K562 (cell line): ENCODE measurements at regions not wholly inside any gene's neighbourhood (a gene's known extent, or its start where the extent isn't known, plus 50 kb on each side); places are given as distances from the start of the nearest gene placed in this dataset.

Experiments used
- ATAC-seq: fragments of 200-7000 bp; cut with Tn5 transposase; 3 replicates; pipeline ENCODE4 v1.9.1; 2020; ENCODE audit warnings: moderate library complexity
- BruUV-seq: library from RNA; stranded (reverse); fragments of 400-500 nt; replicated peaks from 2 replicates; lab custom pipeline; 2021; lab: Mats Ljungman, UMichigan
- CTCF ChIA-PET: fragments of 300-600 bp; formaldehyde crosslinking; extraction: SDS; loops from one replicate; lab custom pipeline; 2021; ENCODE audit warnings: low intra/inter-chr PET ratio; lab: Yijun Ruan, JAX
- POLR2A ChIA-PET: fragments of 300-600, 350-650 bp; sonication (Branson Sonifier 250); formaldehyde crosslinking; extraction: SDS; loops from one replicate; lab custom pipeline; 2021; ENCODE audit warnings: antibody characterized with exemption, inconsistent platforms; lab: Yijun Ruan, JAX
- DNase-seq, 4 experiments: peaks; one replicate each; pipeline versions ENCODE4 v3.0.0 to v3.0.0-alpha.2; 2011 to 2018; ENCODE audit warnings: low spot score in 3 of 4, mixed read lengths in 3 of 4; ENCODE audit errors: extremely low read depth in 1 of 4
- FAIRE-seq: peaks from 2 replicates; lab custom pipeline; 2011; peaks lifted over from hg19 to GRCh38; lab: Jason Lieb, UNC
- H2AFZ ChIP-seq: 2 replicates; pipeline ENCODE4 v1.6.0; 2011; ENCODE audit warnings: low read depth, low read length, control low read depth, inconsistent platforms
- H3K27ac ChIP-seq: fragments of 200-600 bp; 3 replicates; pipeline ENCODE4 v1.8.0; 2011; ENCODE audit warnings: low read depth, mild to moderate bottlenecking, control low read depth, inconsistent platforms, low read length, moderate library complexity, mixed read lengths; ENCODE audit errors: extremely low read depth
- H3K27me3 ChIP-seq, 2 experiments: fragments of 300-600 bp in 1 of 2; 2 replicates in 1 of 2; 3 replicates in 1 of 2; pipeline versions ENCODE4 v1.6.0 to v1.8.0; 2011; ENCODE audit warnings: inconsistent platforms in 2 of 2, low read length in 2 of 2, mild to moderate bottlenecking in 1 of 2, mixed read lengths in 1 of 2, moderate library complexity in 1 of 2; ENCODE audit not compliant: control insufficient read depth in 2 of 2, insufficient read depth in 2 of 2
- H3K36me3 ChIP-seq: fragments of 300-600 bp; 3 replicates; pipeline ENCODE4 v1.8.0; 2011; ENCODE audit warnings: mild to moderate bottlenecking, low read length, inconsistent platforms; ENCODE audit not compliant: control insufficient read depth, insufficient read depth
- H3K4me1 ChIP-seq, 2 experiments: fragments of 200-600 bp in 1 of 2; replicated peaks in 1 of 2; 2 replicates in 1 of 2; 3 replicates in 1 of 2; pipeline versions ENCODE4 v1.5.1 to v1.8.0; 2011; ENCODE audit warnings: inconsistent platforms in 2 of 2, low read length in 2 of 2, mild to moderate bottlenecking in 1 of 2, mixed read lengths in 1 of 2, moderate library complexity in 1 of 2; ENCODE audit not compliant: control insufficient read depth in 2 of 2, insufficient read depth in 2 of 2
- H3K4me2 ChIP-seq: 2 replicates; pipeline ENCODE4 v1.6.1; 2011; ENCODE audit warnings: low read length, control low read depth, inconsistent platforms, mixed read lengths; ENCODE audit not compliant: insufficient read depth
- H3K4me3 ChIP-seq: fragments of 200-600 bp; sonication (generic), shearing (Covaris generic); 2 replicates; pipeline ENCODE4 v1.5.1; 2016; ENCODE audit warnings: control low read depth, inconsistent platforms
- H3K79me2 ChIP-seq: fragments of 200-600 bp; 3 replicates; pipeline ENCODE4 v1.8.0; 2011; ENCODE audit warnings: low read length, inconsistent platforms; ENCODE audit not compliant: control insufficient read depth, insufficient read depth
- H3K9ac ChIP-seq, 2 experiments: 2 replicates each; pipeline versions ENCODE4 v1.6.0 to v1.6.1; 2011; ENCODE audit warnings: low read depth in 2 of 2, low read length in 2 of 2, control low read depth in 1 of 2, inconsistent platforms in 1 of 2, mild to moderate bottlenecking in 1 of 2, mixed read lengths in 1 of 2; ENCODE audit not compliant: insufficient read depth in 1 of 2
- H3K9me1 ChIP-seq: one replicate; pipeline ENCODE4 v1.6.0; 2011; ENCODE audit warnings: inconsistent platforms, mild to moderate bottlenecking, low read length, moderate library complexity; ENCODE audit not compliant: control insufficient read depth, insufficient read depth
- H3K9me3 ChIP-seq: replicated peaks from 2 replicates; pipeline ENCODE4 v1.5.1; 2011; ENCODE audit warnings: low read depth, low read length, inconsistent platforms; ENCODE audit not compliant: control insufficient read depth, insufficient read depth
- H4K20me1 ChIP-seq: replicated peaks from 2 replicates; pipeline ENCODE4 v1.6.1; 2011; ENCODE audit warnings: low read length, inconsistent platforms, mixed read lengths; ENCODE audit not compliant: control insufficient read depth, insufficient read depth
- FIP1L1 ChIP-seq: fragments of 200-400 bp; formaldehyde crosslinking; IDR thresholded peaks from 2 replicates; pipeline ENCODE4 v1.6.1; 2018; ENCODE audit warnings: mild to moderate bottlenecking, low read depth, low read length; ENCODE audit not compliant: poor library complexity, severe bottlenecking
- FOXA3 ChIP-seq, 2 experiments: fragments of 450-650 bp in 1 of 2; sonication (generic) in 1 of 2; formaldehyde crosslinking; IDR thresholded peaks in 1 of 2; conservative IDR thresholded peaks in 1 of 2; 2 replicates each; pipeline versions ENCODE4 v1.4.0 to v1.8.0; 2020 to 2022; ENCODE audit warnings: mild to moderate bottlenecking in 2 of 2, missing genetic modification reagents in 1 of 2
- GATAD2B ChIP-seq: fragments of 450-650 bp; IDR thresholded peaks from 2 replicates; pipeline ENCODE4 v1.6.1; 2017; ENCODE audit warnings: mild to moderate bottlenecking, borderline replicate concordance
- HMGN3 ChIP-seq: IDR thresholded peaks from 2 replicates; pipeline ENCODE4 v1.6.1; 2011; ENCODE audit warnings: borderline replicate concordance, low read depth, mild to moderate bottlenecking, mixed read lengths, low read length; ENCODE audit not compliant: insufficient read length; ENCODE audit errors: extremely low read depth
- MITF ChIP-seq: IDR thresholded peaks from 2 replicates; pipeline ENCODE4 v1.6.1; 2014; ENCODE audit warnings: antibody characterized with exemption
- NR2C1 ChIP-seq, 2 experiments: fragments of 450-650 bp; IDR thresholded peaks; 2 replicates each; pipeline ENCODE4 v1.6.1; 2017; ENCODE audit warnings: mild to moderate bottlenecking in 2 of 2, antibody characterized with exemption in 1 of 2, inconsistent platforms in 1 of 2, missing compliant biosample characterization in 1 of 2, missing genetic modification characterization in 1 of 2
- PTRF ChIP-seq: fragments of 450-650 bp; IDR thresholded peaks from 2 replicates; pipeline ENCODE4 v1.6.1; 2016; ENCODE audit warnings: mild to moderate bottlenecking, missing genetic modification characterization, missing compliant biosample characterization
- RBBP5 ChIP-seq: fragments of 200-600 bp; sonication (generic); IDR thresholded peaks from 2 replicates; pipeline ENCODE4 v1.6.1; 2012; ENCODE audit warnings: borderline replicate concordance, mild to moderate bottlenecking, low read length, control low read depth, inconsistent platforms; ENCODE audit not compliant: insufficient read depth, poor library complexity, severe bottlenecking
- RFX5 ChIP-seq: IDR thresholded peaks from 2 replicates; pipeline ENCODE4 v1.6.1; 2011; ENCODE audit warnings: low read depth, mild to moderate bottlenecking, improper control_type of control experiment, low read length
- TEAD1 ChIP-seq, 2 experiments: fragments of 450-650 bp in 1 of 2; sonication (generic) in 1 of 2; formaldehyde crosslinking; IDR thresholded peaks; 2 replicates each; pipeline versions ENCODE4 v1.4.0 to v1.8.0; 2020 to 2022; ENCODE audit warnings: mild to moderate bottlenecking in 2 of 2, missing genetic modification reagents in 1 of 2
- ZBTB2 ChIP-seq: fragments of 450-650 bp; IDR thresholded peaks from 2 replicates; pipeline ENCODE4 v1.6.1; 2016; ENCODE audit warnings: antibody characterized with exemption
- ZSCAN32 ChIP-seq: fragments of 450-650 bp; formaldehyde crosslinking; IDR thresholded peaks from 2 replicates; pipeline ENCODE4 v1.4.0; 2020; ENCODE audit warnings: mild to moderate bottlenecking, moderate library complexity
- WGBS: fragments of 100-300 bp; shearing (Covaris generic); methylation state at CpG from one replicate; pipeline ENCODE4 v1.1.6; 2016; ENCODE audit warnings: low coverage, mixed read lengths; ENCODE audit not compliant: insufficient coverage; ENCODE audit errors: missing lambda C conversion rate; 5-methylcytosine and 5-hydroxymethylcytosine counted together
- in situ Hi-C: fragments of 300-500 bp; cut with MboI; formaldehyde crosslinking; loops from 4 replicates; pipeline ENCODE4 v1.15.0; 2018; ENCODE audit warnings: inconsistent platforms, mixed read lengths
- intact Hi-C: fragments of 100-400 bp; cut with micrococcal nuclease; formaldehyde crosslinking; loops from 2 replicates; pipeline ENCODE4 v1.14.2; 2022

- no peaks in the 10 kb centered on the region for H3K36me3 ChIP-seq
- H3K4me3 ChIP-seq: no peak overlapping the region
- DNase-seq: no peak
- H3K27ac ChIP-seq: no peak overlapping the region
- H3K9ac ChIP-seq: no peak overlapping the region
- 2% methylated on average over 5 of the region's 5 CpGs for WGBS
- POLR2A ChIA-PET: no interaction called here
- intact Hi-C loops: no loop called here
- in situ Hi-C loops: no loop called here
- no peaks in the 10 kb centered on the region for H3K9me3 ChIP-seq
- CTCF ChIA-PET: no interaction called here
- ATAC-seq: no peak
- no peaks in the 10 kb centered on the region for H3K9me1 ChIP-seq
- no peak overlapping the region for H2AFZ ChIP-seq
- H3K4me2 ChIP-seq: no peak overlapping the region
- no peaks in the 10 kb centered on the region for H4K20me1 ChIP-seq
- no peaks in the 10 kb centered on the region for H3K79me2 ChIP-seq
- no peaks in the 10 kb centered on the region for H3K4me1 ChIP-seq
- no peaks in the 10 kb centered on the region for H3K27me3 ChIP-seq
- TF ChIP-seq MITF (no peak), FOXA3 (CRISPR knock-in tag; conservative IDR thresholded peaks at IDR 0.05 in 1 of 2, IDR thresholded peaks at IDR 0.05 in 1 of 2) (no peak), RFX5 (no peak), NR2C1 (IDR thresholded peaks at IDR 0.05) (no peak), NR2C1 (tag; IDR thresholded peaks at IDR 0.05) (no peak), ZBTB2 (no peak), TEAD1 (CRISPR knock-in tag; IDR thresholded peaks at IDR 0.05) (no peak), GATAD2B (no peak), FIP1L1 (no peak), ZSCAN32 (no peak), PTRF (no peak), HMGN3 (no peak), RBBP5 (no peak)
- no TSS peak for BruUV-seq
- no peak for FAIRE-seq
Measured at GRCh38 chr2:117603567-117603966, 210.9 kb upstream of the DDX18 start.
